ENCODE measurements at regions not wholly inside any gene's neighbourhood (a gene's known extent, or its start where the extent isn't known, plus 50 kb on each side); places are given as distances from the start of the nearest gene placed in this dataset.

GRCh38 chr1:104526158-104526795 lies 776.6 kb downstream of the AMY1C start:
- no peaks in the 10 kb centered on the region for H3K79me2 ChIP-seq (ENCODE audit: insufficient read depth, low read depth, low read length)
- TF ChIP-seq, protein P1, sequence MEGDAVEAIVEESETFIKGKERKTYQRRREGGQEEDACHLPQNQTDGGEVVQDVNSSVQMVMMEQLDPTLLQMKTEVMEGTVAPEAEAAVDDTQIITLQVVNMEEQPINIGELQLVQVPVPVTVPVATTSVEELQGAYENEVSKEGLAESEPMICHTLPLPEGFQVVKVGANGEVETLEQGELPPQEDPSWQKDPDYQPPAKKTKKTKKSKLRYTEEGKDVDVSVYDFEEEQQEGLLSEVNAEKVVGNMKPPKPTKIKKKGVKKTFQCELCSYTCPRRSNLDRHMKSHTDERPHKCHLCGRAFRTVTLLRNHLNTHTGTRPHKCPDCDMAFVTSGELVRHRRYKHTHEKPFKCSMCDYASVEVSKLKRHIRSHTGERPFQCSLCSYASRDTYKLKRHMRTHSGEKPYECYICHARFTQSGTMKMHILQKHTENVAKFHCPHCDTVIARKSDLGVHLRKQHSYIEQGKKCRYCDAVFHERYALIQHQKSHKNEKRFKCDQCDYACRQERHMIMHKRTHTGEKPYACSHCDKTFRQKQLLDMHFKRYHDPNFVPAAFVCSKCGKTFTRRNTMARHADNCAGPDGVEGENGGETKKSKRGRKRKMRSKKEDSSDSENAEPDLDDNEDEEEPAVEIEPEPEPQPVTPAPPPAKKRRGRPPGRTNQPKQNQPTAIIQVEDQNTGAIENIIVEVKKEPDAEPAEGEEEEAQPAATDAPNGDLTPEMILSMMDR (conservative IDR thresholded peaks at IDR 0.05; ENCODE audit: low read length) = no peak
- TF ChIP-seq EZH2phosphoT487 (IDR thresholded peaks at IDR 0.05; ENCODE audit: borderline replicate concordance, low read depth, low read length) = no peak
- H3K36me3 ChIP-seq (ENCODE audit: insufficient read depth, low read length) = no peaks in the 10 kb centered on the region
- H2AFZ ChIP-seq (ENCODE audit: low read length) = no peak overlapping the region
- POLR2A ChIA-PET = no interaction called here
- no peak overlapping the region for H3K27ac ChIP-seq (ENCODE audit: low read depth, low read length, poor library complexity, severe bottlenecking)
- CTCF ChIA-PET (ENCODE audit: unreplicated experiment) = no interaction called here
- no peaks in the 10 kb centered on the region for H3K9me2 ChIP-seq (ENCODE audit: insufficient read depth, low read length)
- no peaks in the 10 kb centered on the region for H4K20me1 ChIP-seq (ENCODE audit: insufficient read depth, low read length)
- H3K4me3 ChIP-seq (ENCODE audit: low read depth, low read length, poor library complexity, severe bottlenecking) = no peak overlapping the region
- H3K9me3 ChIP-seq (ENCODE audit: low read length) = no peaks in the 10 kb centered on the region
- DNase-seq (ENCODE audit: low spot score) = no peak
- BruUV-seq (replicated peaks) = no TSS peak
- intact Hi-C loops (cut with micrococcal nuclease; ENCODE audit: unreplicated experiment) = no loop called here
- H3K4me1 ChIP-seq (ENCODE audit: insufficient read depth, low read length, poor library complexity, severe bottlenecking) = no peaks in the 10 kb centered on the region
- no peak overlapping the region for H3K4me2 ChIP-seq (ENCODE audit: low read length)

GRCh38 chr1:104531990-104532389 lies 782.3 kb downstream of the AMY1C start:
- intact Hi-C loops (cut with micrococcal nuclease; ENCODE audit: unreplicated experiment) = no loop called here
- ChIA-PET POLR2A (interaction anchor here (0.7 kb wide), 1 partner anchor 1048 kb away, joined by 3 read pairs; no protein-coding TSS in a partner anchor), CTCF (ENCODE audit: unreplicated experiment) (no interaction called here)
- H3K9me2 ChIP-seq (ENCODE audit: insufficient read depth, low read length) = no peaks in the 10 kb centered on the region
- no peak overlapping the region for H3K4me3 ChIP-seq (ENCODE audit: low read depth, low read length, poor library complexity, severe bottlenecking)
- TF ChIP-seq EZH2phosphoT487 (IDR thresholded peaks at IDR 0.05; ENCODE audit: borderline replicate concordance, low read depth, low read length) = no peak
- TF ChIP-seq, protein P1 (conservative IDR thresholded peaks at IDR 0.05; ENCODE audit: low read length) = no peak
- no peaks in the 10 kb centered on the region for H3K36me3 ChIP-seq (ENCODE audit: insufficient read depth, low read length)
- no peak overlapping the region for H3K4me2 ChIP-seq (ENCODE audit: low read length)
- DNase-seq (ENCODE audit: low spot score) = no peak
- BruUV-seq (replicated peaks) = no TSS peak
- H2AFZ ChIP-seq (ENCODE audit: low read length) = no peak overlapping the region
- no peaks in the 10 kb centered on the region for H3K79me2 ChIP-seq (ENCODE audit: insufficient read depth, low read depth, low read length)
- no peaks in the 10 kb centered on the region for H3K9me3 ChIP-seq (ENCODE audit: low read length)
- no peaks in the 10 kb centered on the region for H3K4me1 ChIP-seq (ENCODE audit: insufficient read depth, low read length, poor library complexity, severe bottlenecking)
- H3K27ac ChIP-seq (ENCODE audit: low read depth, low read length, poor library complexity, severe bottlenecking) = no peak overlapping the region
- H4K20me1 ChIP-seq (ENCODE audit: insufficient read depth, low read length) = no peaks in the 10 kb centered on the region

DNA sequence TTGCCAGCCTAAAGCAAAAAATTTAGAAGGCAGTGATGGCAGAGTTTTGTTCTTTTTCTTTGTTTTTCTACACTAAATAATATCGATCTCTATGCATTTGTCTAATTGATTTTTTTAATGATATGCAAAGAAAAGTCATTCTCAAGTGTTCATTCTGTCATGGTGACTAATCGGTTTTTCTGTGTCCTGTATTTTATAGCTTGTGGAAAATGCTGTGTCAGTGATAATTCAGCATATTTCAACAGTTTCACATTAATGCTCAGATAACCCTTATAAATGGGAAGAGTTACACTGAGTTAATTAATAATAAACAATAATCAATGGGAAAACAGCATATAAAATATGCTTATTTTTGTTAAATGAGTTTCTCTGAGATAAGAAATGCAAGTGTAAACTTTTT lies 824.9 kb downstream of the AMY1C start:
- H3K9me3 ChIP-seq (ENCODE audit: low read length) = no peaks in the 10 kb centered on the region
- BruUV-seq (replicated peaks) = no TSS peak
- H3K4me2 ChIP-seq (ENCODE audit: low read length) = no peak overlapping the region
- no peak for TF ChIP-seq EZH2phosphoT487 (IDR thresholded peaks at IDR 0.05; ENCODE audit: borderline replicate concordance, low read depth, low read length)
- TF ChIP-seq, protein P1 (conservative IDR thresholded peaks at IDR 0.05; ENCODE audit: low read length) = no peak
- intact Hi-C loops (cut with micrococcal nuclease; ENCODE audit: unreplicated experiment) = no loop called here
- H3K27ac ChIP-seq (ENCODE audit: low read depth, low read length, poor library complexity, severe bottlenecking) = no peak overlapping the region
- no peak for DNase-seq (ENCODE audit: low spot score)
- no peak overlapping the region for H3K4me3 ChIP-seq (ENCODE audit: low read depth, low read length, poor library complexity, severe bottlenecking)
- ChIA-PET CTCF (ENCODE audit: unreplicated experiment) (no interaction called here), POLR2A (no interaction called here)
- H3K79me2 ChIP-seq (ENCODE audit: insufficient read depth, low read depth, low read length) = no peaks in the 10 kb centered on the region
- H3K9me2 ChIP-seq (ENCODE audit: insufficient read depth, low read length) = no peaks in the 10 kb centered on the region
- no peak overlapping the region for H2AFZ ChIP-seq (ENCODE audit: low read length)
- no peaks in the 10 kb centered on the region for H4K20me1 ChIP-seq (ENCODE audit: insufficient read depth, low read length)
- H3K36me3 ChIP-seq (ENCODE audit: insufficient read depth, low read length) = no peaks in the 10 kb centered on the region
- H3K4me1 ChIP-seq (ENCODE audit: insufficient read depth, low read length, poor library complexity, severe bottlenecking) = no peaks in the 10 kb centered on the region

Measured in OCI-LY7 (cell line).